ENCODE measurements at regions not wholly inside any gene's neighbourhood (a gene's known extent, or its start where the extent isn't known, plus 50 kb on each side); places are given as distances from the start of the nearest gene placed in this dataset.

DNA sequence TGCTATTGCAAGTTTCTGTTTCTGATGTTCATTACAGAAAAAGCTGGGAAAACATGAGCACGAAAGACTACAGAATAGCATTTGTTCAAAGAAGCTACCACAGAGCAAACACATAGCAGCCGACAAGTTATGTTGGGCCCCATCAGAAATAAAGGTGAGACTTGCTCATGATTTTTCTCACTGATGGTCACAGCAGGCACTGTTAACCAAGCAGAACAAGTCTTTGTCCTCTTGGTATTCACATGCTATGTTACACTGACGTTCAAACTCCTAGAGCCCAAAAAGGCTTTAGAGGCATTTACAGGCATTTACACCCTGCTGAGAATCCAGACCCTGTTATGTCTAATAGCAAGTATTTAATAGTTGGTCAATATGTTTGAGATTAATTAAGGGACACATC, 235.0 kb upstream of the HNMT start:
- DNase-seq, result no peak

DNA sequence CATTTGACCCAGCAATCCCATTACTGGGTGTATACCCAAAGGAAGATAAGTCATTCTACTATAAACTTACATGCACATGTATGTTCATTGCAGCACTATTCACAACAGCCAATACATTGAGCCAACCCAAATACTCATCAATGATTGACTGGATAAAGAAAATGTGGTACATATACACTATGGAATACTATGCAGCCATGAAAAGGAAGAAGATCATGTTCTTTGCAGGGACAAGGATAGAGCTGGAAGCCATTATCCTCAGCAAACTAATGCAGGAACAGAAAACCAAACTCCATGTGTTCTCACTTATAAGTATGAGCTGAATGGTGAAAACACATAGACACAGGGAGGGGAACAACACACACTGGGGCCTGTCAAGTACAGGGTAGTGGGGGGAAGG, 226.7 kb upstream of the HNMT start:
- DNase-seq, result no peak

DNA sequence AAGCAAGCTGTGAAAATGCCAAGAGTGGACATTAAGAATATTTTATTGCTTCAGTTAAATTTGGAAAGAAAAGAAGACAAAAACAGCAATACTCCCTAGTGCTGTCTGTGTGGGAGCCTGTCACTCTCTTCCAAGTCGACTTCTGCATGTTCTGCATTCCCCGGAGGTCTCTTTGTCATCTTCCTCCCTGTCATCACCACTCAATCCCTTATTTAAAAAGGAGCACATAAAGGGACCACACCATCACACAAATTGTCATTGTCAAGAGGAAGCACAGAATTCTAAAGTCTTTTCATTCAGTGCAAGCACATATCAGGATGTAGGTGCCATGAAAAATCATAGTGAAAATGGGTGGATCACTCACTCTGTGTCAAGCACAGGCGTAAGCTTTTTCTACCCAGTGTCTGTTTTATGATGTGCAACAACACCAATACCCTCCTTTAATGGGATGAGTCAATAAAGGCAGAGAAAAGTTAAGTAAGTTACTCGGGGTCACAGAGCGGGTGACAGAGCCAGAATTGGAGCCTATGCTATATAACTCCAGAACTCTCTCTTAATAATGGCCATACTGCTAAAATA, 222.4 kb upstream of the HNMT start:
- no peak for DNase-seq

DNA sequence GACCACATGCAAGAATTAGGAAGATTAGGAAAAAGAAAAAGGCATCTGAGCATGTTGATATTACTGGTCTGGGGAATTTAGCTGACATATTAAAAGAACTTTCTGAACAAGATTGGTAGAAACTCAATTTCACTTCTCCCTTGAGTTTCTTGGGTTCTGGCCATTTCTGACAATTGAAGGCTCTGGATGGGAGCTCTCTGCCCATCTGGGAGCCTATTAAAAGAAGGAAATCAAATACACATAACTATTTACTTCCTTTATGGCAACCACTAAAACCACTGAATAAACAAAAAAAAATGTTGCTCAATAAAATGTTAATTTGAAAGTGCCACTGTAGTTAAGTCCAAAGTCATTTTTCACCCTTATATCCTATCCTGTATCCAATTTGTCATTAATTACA, 216.8 kb upstream of the HNMT start:
- no peak for DNase-seq

DNA sequence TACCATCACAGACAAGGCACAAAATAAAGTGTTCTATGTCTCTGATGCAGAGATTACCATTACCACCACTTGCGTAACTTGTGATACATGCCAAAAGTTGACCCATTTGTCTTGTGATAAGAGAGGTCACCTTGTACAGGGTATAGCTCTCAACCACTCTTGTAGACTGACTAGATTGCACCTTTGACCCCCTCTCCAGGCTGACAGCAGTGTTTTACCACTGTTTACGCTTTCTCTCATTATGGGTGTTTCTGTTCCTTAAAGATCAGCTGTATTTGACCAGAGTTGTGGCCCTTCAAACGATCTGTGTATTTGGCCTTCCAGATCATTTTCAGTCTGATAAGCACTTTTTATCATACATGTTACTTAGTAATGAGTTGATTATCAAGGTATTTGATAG, 215.7 kb upstream of the HNMT start:
- DNase-seq, result no peak

DNA sequence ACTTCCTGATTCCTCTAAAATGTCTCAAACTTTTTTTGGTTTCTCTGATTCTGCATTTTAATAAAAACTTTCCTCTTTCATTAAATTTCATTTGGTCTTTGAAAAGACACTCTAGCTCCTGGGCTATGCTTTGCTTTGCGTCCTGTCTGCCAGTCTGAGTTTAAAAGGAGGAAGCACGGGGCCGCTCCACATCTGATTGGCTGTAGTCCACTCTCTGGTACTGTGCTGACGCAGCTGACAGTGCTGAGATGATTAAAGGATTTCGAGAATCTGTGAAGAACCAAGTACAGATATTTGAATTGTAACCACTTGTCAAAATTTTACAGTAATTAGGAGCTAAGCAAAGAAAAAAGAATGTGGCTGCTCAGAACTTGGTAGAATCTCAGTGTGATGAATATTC, 199.6 kb upstream of the HNMT start:
- no peak for DNase-seq

DNA sequence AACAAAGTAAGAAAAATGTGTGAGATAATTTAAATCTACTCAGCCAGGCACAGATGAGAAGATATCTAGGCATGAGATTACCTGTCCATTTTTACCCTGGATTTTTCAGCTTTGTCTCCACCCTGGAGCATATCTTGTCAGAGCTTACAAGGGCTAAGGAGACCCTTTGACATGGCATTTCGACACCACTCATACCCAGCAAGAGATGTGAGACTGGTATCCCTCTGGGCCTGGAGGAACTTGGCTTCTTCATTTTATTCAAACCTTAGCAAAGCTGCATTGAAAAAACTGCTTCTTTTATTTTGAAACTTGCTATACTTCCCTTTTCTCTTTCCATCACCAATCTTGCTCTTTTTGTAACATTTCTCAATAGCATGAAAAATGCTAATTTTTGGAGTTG, 194.9 kb upstream of the HNMT start:
- no peak for DNase-seq

DNA sequence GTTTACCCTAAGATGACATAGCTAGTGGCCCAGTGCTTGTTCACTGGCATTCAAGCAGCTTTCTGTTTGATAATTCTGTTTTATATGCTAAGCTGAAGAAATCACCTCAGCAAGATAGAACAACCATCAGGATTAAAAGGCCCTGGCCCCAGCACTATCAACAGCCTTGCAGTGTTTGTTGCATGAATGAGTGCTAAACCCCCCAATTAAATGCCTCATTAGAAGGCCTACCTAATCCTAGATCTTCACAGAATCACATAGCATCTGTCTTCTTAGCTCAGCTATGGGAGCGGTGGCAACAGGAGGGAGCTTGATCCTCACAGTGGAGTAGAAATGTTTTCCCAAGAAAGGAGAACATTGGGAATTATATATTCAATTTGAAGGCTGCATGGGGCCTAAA, 194.1 kb upstream of the HNMT start:
- peak; percentile 3 for DNase-seq

DNA sequence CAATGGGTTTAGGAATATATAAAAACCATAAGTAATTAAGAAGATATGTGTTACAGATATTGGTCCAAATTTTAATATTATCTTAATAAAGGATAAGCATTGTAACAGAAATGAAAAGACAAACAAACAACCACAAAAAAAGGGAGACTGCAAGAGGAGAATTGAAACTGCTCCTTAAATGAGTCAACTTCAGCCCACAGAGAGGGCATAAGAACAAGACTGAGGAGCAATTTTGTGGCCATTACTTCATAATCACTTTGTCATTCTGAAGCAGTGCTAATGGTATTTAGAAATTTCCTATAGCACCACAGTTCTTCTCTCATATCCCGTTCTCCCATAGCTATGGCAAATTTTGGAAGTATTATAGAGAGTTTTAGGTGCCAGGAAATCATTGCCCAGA, 193.2 kb upstream of the HNMT start:
- no peak for DNase-seq

DNA sequence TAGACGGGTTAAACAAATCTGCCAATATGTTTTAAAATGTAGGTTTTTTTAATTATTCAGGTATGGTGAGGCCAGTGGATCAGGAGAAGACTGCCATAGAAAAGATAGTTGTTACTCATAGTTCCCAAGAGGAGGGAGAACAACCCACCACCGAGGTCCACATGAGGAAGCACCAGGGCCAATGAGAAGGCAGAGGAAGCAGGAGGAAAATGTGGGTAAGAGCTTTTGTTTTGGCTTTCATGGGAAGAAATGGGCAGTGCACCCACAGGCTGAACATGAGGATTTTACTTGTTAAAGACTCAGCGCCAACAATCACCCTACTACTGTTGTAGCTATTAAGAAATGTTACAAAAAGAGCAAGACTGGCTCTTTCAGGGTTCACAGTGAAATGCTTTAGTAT, 191.8 kb upstream of the HNMT start:
- no peak for DNase-seq

DNA sequence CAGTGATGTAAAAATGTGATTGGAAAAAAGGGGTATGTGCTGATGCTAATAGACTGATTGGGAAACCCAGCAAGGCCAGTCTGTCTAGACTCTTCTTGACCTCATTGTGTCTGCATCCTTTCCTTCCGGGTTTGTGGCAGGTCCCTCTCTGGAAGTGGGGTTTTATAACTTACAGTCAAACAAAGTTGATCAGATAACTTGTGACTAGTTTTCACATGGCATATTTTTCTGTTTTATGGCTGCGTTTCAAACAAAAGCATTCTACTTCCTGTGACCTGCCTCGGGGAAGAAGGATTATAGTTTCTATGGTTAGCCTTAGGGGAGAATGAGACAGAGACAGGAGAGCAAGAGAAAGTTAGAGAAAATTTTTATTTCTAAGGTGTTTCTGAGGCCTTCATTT, 188.7 kb upstream of the HNMT start:
- no peak for DNase-seq

DNA sequence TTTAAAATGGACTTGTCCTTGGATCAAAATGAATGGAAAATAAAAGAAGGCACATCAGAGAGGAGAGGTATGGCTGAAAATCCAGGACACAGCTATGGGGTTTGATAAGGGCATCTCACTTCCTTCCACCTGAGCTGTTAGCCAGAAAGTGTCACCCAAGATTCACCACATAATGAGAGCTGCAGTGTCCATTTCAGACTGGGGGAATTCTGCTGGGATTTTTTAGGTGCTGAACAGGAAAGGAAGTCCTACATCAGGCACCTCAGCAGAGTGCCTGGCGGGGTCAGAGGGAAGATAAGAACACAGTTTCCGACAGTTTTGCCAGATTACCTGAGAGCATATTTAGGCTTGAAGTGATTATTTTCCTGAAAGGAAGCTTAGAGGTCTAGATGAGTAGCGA, 187.6 kb upstream of the HNMT start:
- DNase-seq, result no peak

DNA sequence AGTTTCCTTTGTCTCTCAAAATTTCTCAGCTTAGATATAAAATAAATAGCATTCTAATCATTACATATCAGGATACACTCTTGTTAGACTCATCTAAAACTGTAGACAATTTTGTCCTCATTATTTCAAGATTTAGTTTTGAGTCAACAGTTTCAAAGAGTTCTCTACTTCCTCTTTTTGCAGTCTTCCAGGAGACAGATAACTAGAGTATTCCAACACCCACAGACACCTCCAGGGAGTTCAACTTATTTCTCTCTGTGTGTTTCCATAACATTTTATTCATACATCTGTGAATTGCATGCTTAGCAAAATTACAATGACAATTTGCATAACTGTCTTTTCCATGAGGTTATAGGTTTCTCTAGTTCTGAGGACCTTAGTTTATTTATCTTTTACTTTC, 166.6 kb upstream of the HNMT start:
- no peak for DNase-seq

DNA sequence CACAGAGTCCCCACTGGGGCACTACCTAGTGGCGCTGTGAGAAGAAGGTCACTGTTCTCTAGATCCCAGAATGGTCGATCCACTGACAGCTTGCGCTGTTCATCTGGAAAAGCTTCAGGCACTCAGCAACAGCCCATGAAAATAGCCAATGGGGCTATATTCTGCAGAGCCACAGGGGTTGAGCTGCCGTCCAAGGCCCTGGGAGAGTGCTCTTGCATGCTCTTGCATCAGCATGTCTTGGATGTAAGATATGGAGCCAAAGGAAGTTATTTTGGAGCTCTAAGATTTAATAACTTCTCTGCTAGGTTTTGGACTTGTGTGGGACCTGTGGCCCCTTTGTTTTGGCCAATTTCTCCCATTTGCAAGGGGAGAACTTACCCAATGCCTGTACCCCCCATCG, 164.7 kb upstream of the HNMT start:
- DNase-seq, result no peak

DNA sequence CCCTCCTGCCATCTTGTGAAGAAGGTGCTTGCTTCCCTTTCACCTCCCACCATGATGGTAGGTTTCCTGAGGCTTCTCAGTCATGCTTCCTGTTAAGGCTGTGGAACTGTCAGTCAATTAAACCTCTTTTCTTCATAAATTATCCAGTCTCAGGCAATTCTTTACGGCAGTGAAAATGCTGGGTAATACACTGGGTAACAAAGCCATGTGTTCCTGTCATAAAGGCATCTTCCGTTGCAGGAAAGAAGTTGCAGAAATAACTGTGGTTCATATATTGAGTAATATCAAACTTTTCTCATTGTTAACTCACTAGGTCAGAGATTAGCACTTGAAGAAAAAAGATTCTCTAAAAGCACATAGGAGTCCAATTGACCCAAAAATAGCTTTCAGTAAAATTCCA, 163.9 kb upstream of the HNMT start:
- no peak for DNase-seq

DNA sequence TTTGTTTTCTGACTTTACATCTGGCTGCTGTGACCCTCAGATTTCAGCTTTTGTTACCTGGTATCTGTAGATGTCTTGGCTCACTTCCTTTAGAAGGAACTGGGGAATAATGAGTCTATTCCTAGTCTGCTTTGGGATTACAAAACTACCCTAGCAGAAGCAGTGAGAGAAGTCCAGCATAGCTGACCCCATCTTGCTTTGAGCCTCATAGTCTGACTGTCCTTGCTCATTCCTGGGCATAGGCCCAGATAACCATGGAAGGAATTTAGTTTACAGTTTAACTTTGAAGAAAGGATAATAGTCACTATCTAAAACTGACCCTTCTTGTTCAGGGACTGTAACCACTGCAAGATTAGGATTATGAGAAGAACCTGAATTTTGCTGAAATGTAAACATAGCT, 163.0 kb upstream of the HNMT start:
- no peak for DNase-seq

DNA sequence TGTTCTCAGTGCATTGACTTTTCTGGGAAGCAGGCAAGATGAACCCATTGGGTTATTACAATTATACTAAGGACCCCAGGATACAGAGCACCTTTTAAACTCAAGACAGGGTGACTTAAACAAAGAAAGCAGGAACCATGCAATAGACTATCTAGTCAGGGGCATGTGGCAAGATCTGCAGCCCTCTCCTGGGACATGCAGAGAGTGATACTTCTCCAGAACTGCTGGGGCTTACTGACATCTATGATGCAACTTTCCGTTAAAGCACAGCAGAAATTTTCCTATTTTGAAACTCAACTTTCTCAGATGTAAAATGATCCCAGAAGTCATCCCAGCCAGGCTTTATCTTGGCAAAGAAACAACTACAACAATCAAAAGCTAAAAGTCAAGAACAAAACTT, 162.2 kb upstream of the HNMT start:
- no peak for DNase-seq

DNA sequence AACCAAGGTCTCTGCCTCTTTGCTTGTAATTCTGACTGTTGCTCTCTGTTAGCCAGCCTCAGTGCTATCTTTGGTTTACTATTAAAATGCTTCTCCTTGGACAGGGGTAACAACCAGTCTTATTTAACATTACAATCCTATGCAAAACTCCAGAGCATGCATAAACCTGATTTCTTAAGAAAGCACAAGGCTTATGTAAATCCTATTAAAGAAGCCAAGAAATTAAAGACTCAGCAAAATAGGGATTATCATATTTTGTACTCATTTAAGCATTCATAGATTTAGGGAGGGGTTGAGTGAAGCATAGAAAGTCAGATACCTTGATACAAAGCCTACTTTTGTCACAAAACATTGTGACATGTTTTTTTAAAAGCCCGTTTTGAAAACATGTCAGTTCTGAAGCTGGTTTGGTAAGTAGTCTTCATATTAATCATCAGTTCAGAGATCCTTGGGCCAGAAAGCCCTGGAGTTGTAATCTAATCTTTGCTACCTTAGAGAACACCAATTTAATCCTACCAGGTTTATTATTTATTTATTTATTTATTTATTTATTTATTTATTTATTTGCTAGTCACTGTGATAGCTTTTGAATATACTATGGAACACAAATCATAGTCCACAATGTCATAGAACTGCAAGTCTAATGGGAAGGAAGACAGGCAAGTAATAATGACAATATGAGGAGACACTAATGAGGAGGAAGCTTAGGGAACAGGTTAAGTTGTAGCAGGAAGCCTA, 158.0 kb upstream of the HNMT start:
- no peak for DNase-seq

DNA sequence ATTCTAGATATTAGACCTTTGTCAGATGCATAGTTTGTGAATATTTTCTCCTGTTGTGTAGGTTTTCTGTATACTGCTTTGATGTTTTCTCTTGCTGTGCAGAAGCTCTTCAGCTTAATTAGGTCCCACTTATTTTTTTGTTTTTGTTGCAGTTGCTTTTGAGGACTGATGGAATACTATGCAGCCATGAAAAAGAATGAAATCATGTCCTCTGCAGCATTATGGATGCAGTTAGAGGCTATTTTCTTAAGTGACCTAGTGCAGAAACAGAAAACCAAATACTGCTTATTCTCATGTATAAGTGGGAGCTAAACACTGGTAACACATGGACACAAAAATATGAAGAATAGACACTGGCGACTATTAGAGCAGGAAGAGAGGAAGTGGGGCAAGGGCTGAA, 155.0 kb upstream of the HNMT start:
- no peak for DNase-seq

DNA sequence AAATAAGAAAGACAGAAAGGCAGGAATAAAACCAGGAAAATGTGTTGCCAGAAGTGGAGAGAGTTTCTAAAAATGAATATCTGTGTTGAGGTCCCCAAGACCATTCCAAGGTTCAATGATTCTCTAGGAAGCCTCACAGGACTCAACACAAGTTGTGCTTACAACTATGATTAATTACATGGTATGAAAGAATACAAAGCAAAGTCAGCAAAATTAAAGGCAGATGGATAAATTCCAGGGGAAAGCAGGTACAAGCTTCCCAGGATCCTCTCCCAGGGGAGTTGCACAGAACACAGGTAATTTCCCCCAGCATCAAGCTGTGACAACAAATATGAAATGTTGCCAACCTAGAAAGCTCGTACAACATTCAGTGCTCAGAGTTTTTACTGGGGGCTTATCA, 154.4 kb upstream of the HNMT start:
- no peak for DNase-seq

DNA sequence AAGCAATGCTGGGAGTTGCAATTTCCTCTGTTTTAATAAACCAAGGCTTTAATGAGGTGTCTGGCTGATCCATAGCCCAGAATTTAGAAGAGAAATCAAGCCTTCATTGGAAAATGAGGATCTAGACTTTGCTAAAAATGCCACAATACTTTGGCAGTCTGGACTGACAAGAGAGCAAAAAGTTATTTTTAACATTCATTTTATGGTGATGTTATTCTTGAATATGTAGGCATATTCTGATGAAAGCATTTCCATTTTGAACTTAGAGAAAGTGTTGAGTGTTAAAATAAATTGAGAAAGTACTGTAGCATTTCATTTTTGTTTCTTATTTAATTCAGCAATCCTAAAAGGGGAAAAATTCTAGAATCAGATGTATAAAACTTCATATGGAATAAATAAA, 151.8 kb upstream of the HNMT start:
- no peak for DNase-seq

DNA sequence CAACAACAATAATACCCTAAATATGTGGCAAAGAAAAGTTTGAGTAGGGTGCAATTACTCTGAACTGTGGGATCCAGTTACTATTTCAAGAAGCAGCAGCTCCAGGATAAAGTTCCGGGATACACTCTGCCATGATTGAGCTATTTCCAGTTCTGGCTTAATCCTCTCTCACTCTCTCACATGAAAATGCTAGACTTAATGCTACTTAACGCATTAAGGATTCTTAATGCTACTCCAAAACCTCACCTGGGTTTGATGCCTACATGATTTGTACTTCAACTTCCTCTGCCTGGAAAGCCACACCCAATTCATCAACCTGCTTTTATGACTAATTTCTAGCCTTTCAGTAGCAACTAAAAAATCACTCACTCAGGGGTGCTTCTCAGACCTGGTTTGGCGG, 151.1 kb upstream of the HNMT start:
- DNase-seq, result no peak

DNA sequence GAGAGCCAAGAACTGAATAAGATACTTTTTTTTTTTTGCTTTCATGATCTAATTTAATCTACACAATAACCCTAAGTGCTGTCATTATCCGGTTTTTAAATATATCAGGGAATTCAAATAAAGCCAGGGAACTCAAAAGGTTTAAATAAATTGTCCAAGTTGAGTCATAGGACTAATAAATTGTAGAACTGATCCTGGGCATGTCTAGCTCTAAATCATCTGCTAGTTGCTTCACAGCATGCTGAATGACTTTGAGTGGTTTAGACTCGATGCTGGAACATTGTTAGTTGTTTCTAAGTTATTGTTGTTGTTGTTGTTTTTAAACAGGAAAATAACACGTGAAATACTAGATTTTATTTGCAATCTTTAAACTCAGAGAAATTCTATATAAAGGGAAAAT, 147.2 kb upstream of the HNMT start:
- DNase-seq, result no peak

DNA sequence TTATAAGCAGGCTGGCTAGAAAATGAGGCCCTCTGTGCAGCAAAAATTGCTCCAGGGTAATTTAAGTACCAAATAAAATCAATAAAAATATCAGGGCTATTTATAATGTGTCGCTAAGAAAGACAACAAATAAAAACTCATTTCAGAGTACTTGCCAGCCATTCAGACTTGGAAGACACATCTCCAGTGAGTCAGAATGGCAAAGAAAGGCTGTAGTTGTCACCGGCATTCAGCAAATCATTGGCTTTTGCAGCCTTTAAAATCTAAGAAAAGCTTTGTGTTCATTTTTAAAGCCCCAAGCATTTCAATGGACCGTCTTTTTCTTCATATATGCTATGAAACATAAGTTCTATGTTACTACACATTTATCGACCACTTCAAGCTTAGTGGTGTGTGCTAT, 141.1 kb upstream of the HNMT start:
- DNase-seq, result no peak

DNA sequence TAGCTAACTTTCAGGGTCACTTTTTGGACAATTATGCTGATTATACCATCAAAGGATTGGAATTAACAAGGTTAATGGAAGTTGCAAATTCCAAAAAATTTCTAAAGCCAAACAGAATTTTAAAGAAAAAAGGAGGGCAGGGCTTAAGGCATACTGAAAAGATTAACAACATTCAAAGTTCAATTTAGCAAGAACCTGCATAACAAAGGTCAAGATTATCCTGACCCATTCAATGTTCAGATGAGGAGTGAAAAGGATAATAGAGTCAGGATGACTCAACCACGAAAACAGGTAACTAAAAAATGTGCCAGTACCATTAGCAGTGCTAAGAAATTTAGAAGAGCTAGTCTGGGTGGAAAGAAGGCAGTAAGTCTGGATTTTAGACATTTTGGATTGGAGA, 139.8 kb upstream of the HNMT start:
- no peak for DNase-seq

All from eye (tissue), 1 donor.